Upper lobe of left lung (tissue), 6 donors: ENCODE measurements at regions not wholly inside any gene's neighbourhood (a gene's known extent, or its start where the extent isn't known, plus 50 kb on each side); places are given as distances from the start of the nearest gene placed in this dataset.

Experiments used
- ATAC-seq, 2 donors: fragments of 200-7000 bp; cut with Tn5 transposase; one replicate each; pipeline ENCODE4 v1.9.1; 2022; ENCODE audit warnings: mild to moderate bottlenecking in 2 of 2, moderate library complexity in 2 of 2; ENCODE audit not compliant: low FRiP score in 2 of 2
- DNase-seq, 2 donors: peaks; one replicate each; pipeline ENCODE4 v3.0.0-alpha.2; 2019 to 2020
- H3K27ac ChIP-seq, 4 donors: fragments of 200-600 bp; sonication (generic); one replicate each; pipeline ENCODE4 v1.5.1; 2016 to 2019
- H3K27me3 ChIP-seq, 4 donors: fragments of 200-600 bp; sonication (generic); one replicate each; pipeline ENCODE4 v1.5.1; 2017 to 2019
- H3K36me3 ChIP-seq, 4 donors: fragments of 200-600 bp; sonication (generic); one replicate each; pipeline ENCODE4 v1.5.1; 2016 to 2019
- H3K4me1 ChIP-seq, 4 donors: fragments of 200-600 bp; sonication (generic); one replicate each; pipeline ENCODE4 v1.5.1; 2018 to 2019
- H3K4me3 ChIP-seq, 4 donors: fragments of 200-600 bp; sonication (generic); one replicate each; pipeline ENCODE4 v1.5.1; 2017 to 2019; ENCODE audit warnings: mild to moderate bottlenecking in 2 of 4, moderate library complexity in 1 of 4
- H3K9me3 ChIP-seq, 4 donors: fragments of 200-600 bp; sonication (generic); one replicate each; pipeline ENCODE4 v1.5.1; 2018 to 2019
- CTCF ChIP-seq, 6 experiments: fragments of 450-650 bp in 4 of 6; fragments of 200-600 bp in 2 of 6; sonication (generic) in 2 of 6; IDR thresholded peaks; one replicate each; pipeline ENCODE4 v1.5.1; 2016 to 2019; ENCODE audit warnings: antibody characterized with exemption in 6 of 6
- EP300 ChIP-seq, 4 donors: sonication (generic); formaldehyde crosslinking; IDR thresholded peaks; one replicate each; pipeline ENCODE4 v1.5.1; 2017; ENCODE audit warnings: antibody characterized with exemption in 4 of 4, control low read depth in 2 of 4
- POLR2A ChIP-seq, 4 donors: fragments of 450-650 bp; IDR thresholded peaks; one replicate each; pipeline ENCODE4 v1.5.1; 2016 to 2017; ENCODE audit warnings: antibody characterized with exemption in 4 of 4, mild to moderate bottlenecking in 2 of 4
- POLR2AphosphoS5 ChIP-seq, 2 donors: sonication (generic); formaldehyde crosslinking; IDR thresholded peaks; one replicate each; pipeline ENCODE4 v1.5.1; 2017; ENCODE audit warnings: antibody characterized with exemption in 2 of 2
- WGBS, 2 donors: methylation state at CpG; one replicate each; pipeline ENCODE4 v1.1.5; 2017 to 2018; 5-methylcytosine and 5-hydroxymethylcytosine counted together
- donor health status: DM: no; HTN: no; CAD: no; lungs with moderate emphysema.
- donor health status: DM: no; HTN: yes; CAD: no; lungs with severe emphysema.

- no peaks in the 10 kb centered on the region for H3K27me3 ChIP-seq
- no peaks in the 10 kb centered on the region for H3K9me3 ChIP-seq
- TF ChIP-seq POLR2AphosphoS5 (IDR thresholded peaks at IDR 0.05): no peak
- TF ChIP-seq POLR2A (IDR thresholded peaks at IDR 0.05): no peak
- no peak for TF ChIP-seq CTCF (IDR thresholded peaks at IDR 0.05)
- TF ChIP-seq EP300 (IDR thresholded peaks at IDR 0.05): no peak
- 81 to 100% methylated on average over 3 to 4 of the region's 4 CpGs for WGBS, 2 donors
- no peaks in the 10 kb centered on the region for H3K36me3 ChIP-seq
- H3K27ac ChIP-seq: no peak overlapping the region
- ATAC-seq: no peak
- H3K4me1 ChIP-seq: peaks cover 0 to 5% (median 0%) of the 10 kb centered on the region in 4 donors
- no peak overlapping the region for H3K4me3 ChIP-seq
- DNase-seq: no peak
Observed at GRCh38 chr6:167663316-167663715, 163.4 kb upstream of the AFDN start.

- Histone ChIP-seq H3K27ac (no peak overlapping the region), H3K36me3 (no peaks in the 10 kb centered on the region), H3K4me3 (no peak overlapping the region), H3K27me3 (no peaks in the 10 kb centered on the region), H3K4me1 (peaks cover 0 to 5% (median 0%) of the 10 kb centered on the region in 4 donors), H3K9me3 (no peaks in the 10 kb centered on the region)
- DNase-seq: peak in 1 of 2 donors; percentile 36
- no peak for ATAC-seq
- TF ChIP-seq EP300 (IDR thresholded peaks at IDR 0.05) (no peak), CTCF (IDR thresholded peaks at IDR 0.05) (no peak), POLR2A (IDR thresholded peaks at IDR 0.05) (no peak), POLR2AphosphoS5 (IDR thresholded peaks at IDR 0.05) (no peak)
- WGBS, 2 donors: 92% methylated on average over 23 to 24 of the region's 24 CpGs
Observed at GRCh38 chr6:167663784-167664443, 162.8 kb upstream of the AFDN start.

GRCh38 chr6:167664678-167665660, 161.7 kb upstream of the AFDN start:
- ATAC-seq: no peak
- H3K36me3 ChIP-seq: no peaks in the 10 kb centered on the region
- DNase-seq: no peak
- peaks cover 0 to 5% (median 0%) of the 10 kb centered on the region in 4 donors for H3K4me1 ChIP-seq
- TF ChIP-seq POLR2AphosphoS5 (IDR thresholded peaks at IDR 0.05) (no peak), POLR2A (IDR thresholded peaks at IDR 0.05) (no peak), CTCF (IDR thresholded peaks at IDR 0.05) (no peak), EP300 (IDR thresholded peaks at IDR 0.05) (no peak)
- H3K9me3 ChIP-seq: no peaks in the 10 kb centered on the region
- H3K27ac ChIP-seq: no peak overlapping the region
- no peaks in the 10 kb centered on the region for H3K27me3 ChIP-seq
- H3K4me3 ChIP-seq: no peak overlapping the region
- 80 to 84% methylated on average over 14 to 15 of the region's 15 CpGs for WGBS, 2 donors

- TF ChIP-seq POLR2A (IDR thresholded peaks at IDR 0.05) (no peak), POLR2AphosphoS5 (IDR thresholded peaks at IDR 0.05) (no peak), EP300 (IDR thresholded peaks at IDR 0.05) (no peak), CTCF (IDR thresholded peaks at IDR 0.05) (no peak)
- WGBS, 2 donors: 82 to 87% methylated on average over 16 to 19 of the region's 19 CpGs
- H3K4me3 ChIP-seq: no peak overlapping the region
- H3K27me3 ChIP-seq: no peaks in the 10 kb centered on the region
- H3K36me3 ChIP-seq: no peaks in the 10 kb centered on the region
- no peaks in the 10 kb centered on the region for H3K9me3 ChIP-seq
- peak in 1 of 2 donors; percentile 38 for DNase-seq
- H3K4me1 ChIP-seq: peaks cover 0 to 5% (median 0%) of the 10 kb centered on the region in 4 donors
- ATAC-seq: no peak
- H3K27ac ChIP-seq: no peak overlapping the region
Observed at GRCh38 chr6:167665698-167666330, 160.9 kb upstream of the AFDN start.
